ENCODE measurements at regions not wholly inside any gene's neighbourhood (a gene's known extent, or its start where the extent isn't known, plus 50 kb on each side); places are given as distances from the start of the nearest gene placed in this dataset.

- H3K4me1 ChIP-seq, result no peaks in the 10 kb centered on the region
- H3K36me3 ChIP-seq, result no peaks in the 10 kb centered on the region
- no peaks in the 10 kb centered on the region for H3K27me3 ChIP-seq
- TF ChIP-seq, protein P1, sequence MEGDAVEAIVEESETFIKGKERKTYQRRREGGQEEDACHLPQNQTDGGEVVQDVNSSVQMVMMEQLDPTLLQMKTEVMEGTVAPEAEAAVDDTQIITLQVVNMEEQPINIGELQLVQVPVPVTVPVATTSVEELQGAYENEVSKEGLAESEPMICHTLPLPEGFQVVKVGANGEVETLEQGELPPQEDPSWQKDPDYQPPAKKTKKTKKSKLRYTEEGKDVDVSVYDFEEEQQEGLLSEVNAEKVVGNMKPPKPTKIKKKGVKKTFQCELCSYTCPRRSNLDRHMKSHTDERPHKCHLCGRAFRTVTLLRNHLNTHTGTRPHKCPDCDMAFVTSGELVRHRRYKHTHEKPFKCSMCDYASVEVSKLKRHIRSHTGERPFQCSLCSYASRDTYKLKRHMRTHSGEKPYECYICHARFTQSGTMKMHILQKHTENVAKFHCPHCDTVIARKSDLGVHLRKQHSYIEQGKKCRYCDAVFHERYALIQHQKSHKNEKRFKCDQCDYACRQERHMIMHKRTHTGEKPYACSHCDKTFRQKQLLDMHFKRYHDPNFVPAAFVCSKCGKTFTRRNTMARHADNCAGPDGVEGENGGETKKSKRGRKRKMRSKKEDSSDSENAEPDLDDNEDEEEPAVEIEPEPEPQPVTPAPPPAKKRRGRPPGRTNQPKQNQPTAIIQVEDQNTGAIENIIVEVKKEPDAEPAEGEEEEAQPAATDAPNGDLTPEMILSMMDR (IDR thresholded peaks at IDR 0.05), result no peak
- H3K4me3 ChIP-seq, result no peak overlapping the region
- intact Hi-C loops (cut with DNase I), result no loop called here
- DNase-seq (no peak), ATAC-seq (no peak)
- no peak overlapping the region for H3K27ac ChIP-seq
- H3K9me3 ChIP-seq, result no peaks in the 10 kb centered on the region
Observed at GRCh38 chr6:48560408-48560807, 449.4 kb upstream of the PTCHD4 start.

- Histone ChIP-seq H3K9me3 (no peaks in the 10 kb centered on the region), H3K27ac (no peak overlapping the region), H3K36me3 (no peaks in the 10 kb centered on the region), H3K4me1 (no peaks in the 10 kb centered on the region), H3K4me3 (no peak overlapping the region), H3K27me3 (no peaks in the 10 kb centered on the region)
- no peak for DNase-seq
- TF ChIP-seq, protein P1 (IDR thresholded peaks at IDR 0.05), result no peak
- intact Hi-C loops (cut with DNase I), result no loop called here
- no peak for ATAC-seq
Observed at GRCh38 chr6:48553467-48554189, 442.6 kb upstream of the PTCHD4 start.

GRCh38 chr6:48552905-48553304 is 441.9 kb upstream of the PTCHD4 start:
- H3K27ac ChIP-seq, result no peak overlapping the region
- ATAC-seq, result no peak
- intact Hi-C loops (cut with DNase I), result no loop called here
- no peak overlapping the region for H3K4me3 ChIP-seq
- TF ChIP-seq, protein P1 (IDR thresholded peaks at IDR 0.05), result no peak
- H3K36me3 ChIP-seq, result no peaks in the 10 kb centered on the region
- DNase-seq, result no peak
- no peaks in the 10 kb centered on the region for H3K9me3 ChIP-seq
- no peaks in the 10 kb centered on the region for H3K27me3 ChIP-seq
- no peaks in the 10 kb centered on the region for H3K4me1 ChIP-seq

DNA sequence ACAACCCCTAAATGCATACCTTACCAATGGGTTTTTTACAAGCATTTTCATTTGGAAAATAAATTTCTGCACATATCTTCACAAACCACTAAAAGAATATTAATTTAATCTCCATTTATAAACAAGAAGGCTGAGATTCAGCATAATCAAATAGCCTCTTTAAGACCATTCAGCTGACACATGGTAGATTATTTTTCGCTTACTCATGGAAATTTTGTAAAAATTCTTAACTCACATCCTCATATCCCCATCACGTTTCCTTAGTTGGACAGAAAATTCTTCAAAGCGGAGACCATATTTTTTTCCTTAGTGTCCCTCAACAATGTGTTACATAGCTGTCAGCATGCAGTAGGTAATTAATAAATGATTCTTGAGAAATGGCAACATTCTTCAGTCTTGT is 439.6 kb upstream of the PTCHD4 start:
- no peaks in the 10 kb centered on the region for H3K4me1 ChIP-seq
- H3K36me3 ChIP-seq, result no peaks in the 10 kb centered on the region
- no peaks in the 10 kb centered on the region for H3K27me3 ChIP-seq
- no peak for ATAC-seq
- TF ChIP-seq, protein P1 (IDR thresholded peaks at IDR 0.05), result no peak
- intact Hi-C loops (cut with DNase I), result no loop called here
- no peak for DNase-seq
- H3K4me3 ChIP-seq, result no peak overlapping the region
- no peak overlapping the region for H3K27ac ChIP-seq
- H3K9me3 ChIP-seq, result no peaks in the 10 kb centered on the region

DNA sequence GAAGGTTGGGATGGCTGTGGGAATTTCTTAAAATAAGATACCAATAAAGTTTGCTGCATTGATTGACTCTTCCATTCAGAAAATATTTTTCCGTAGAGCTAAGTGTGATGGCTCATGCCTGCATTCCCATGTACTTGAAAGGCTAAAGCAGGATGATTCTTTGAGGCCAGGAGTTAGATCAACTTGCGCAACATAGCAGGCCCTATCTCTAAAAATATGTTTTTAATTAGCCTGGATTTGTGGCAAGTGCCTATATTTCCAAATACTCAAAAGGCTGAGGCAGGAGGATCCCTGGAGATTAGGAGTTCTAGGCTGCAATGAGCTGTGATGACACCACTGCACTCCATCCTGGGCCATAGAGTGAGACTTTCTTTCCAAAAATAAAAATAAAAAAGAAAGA is 431.2 kb upstream of the PTCHD4 start:
- TF ChIP-seq, protein P1 (IDR thresholded peaks at IDR 0.05), result no peak
- Histone ChIP-seq H3K27me3 (no peaks in the 10 kb centered on the region), H3K4me3 (no peak overlapping the region), H3K9me3 (peaks cover 4% of the 10 kb centered on the region), H3K4me1 (no peaks in the 10 kb centered on the region), H3K36me3 (no peaks in the 10 kb centered on the region), H3K27ac (no peak overlapping the region)
- DNase-seq (no peak), ATAC-seq (no peak)
- intact Hi-C loops (cut with DNase I), result no loop called here

DNA sequence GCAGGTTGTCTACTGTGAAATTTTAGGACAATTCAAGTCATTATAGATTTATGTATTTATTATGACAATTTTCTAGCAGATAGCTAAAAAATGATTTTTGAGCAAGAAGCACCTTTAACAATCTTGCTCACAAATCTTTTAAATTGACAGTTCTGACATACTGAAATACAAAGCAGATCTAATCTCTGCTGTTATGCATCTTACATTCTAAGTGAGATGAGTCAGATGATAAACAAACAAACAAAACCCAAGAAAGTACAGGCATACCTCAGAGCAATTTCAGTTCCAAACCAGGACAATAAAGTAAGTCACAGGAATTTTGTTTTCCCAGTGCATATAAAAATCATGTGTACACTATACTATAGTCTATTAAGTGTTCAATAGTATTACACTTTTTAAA is 430.7 kb upstream of the PTCHD4 start:
- ATAC-seq (no peak), DNase-seq (no peak)
- Histone ChIP-seq H3K4me1 (no peaks in the 10 kb centered on the region), H3K9me3 (peaks cover 4% of the 10 kb centered on the region), H3K4me3 (no peak overlapping the region), H3K36me3 (no peaks in the 10 kb centered on the region), H3K27ac (no peak overlapping the region), H3K27me3 (no peaks in the 10 kb centered on the region)
- intact Hi-C loops (cut with DNase I), result no loop called here
- TF ChIP-seq, protein P1 (IDR thresholded peaks at IDR 0.05), result no peak
